Fibroblast of mammary gland (primary cell): ENCODE measurements at regions not wholly inside any gene's neighbourhood (a gene's known extent, or its start where the extent isn't known, plus 50 kb on each side); places are given as distances from the start of the nearest gene placed in this dataset.

Source experiments
- DNase-seq: peaks from one replicate; pipeline ENCODE4 v3.0.0-alpha.2; 2010; ENCODE audit warnings: low read depth
- H3K4me3 ChIP-seq: 2 replicates; pipeline ENCODE4 v1.5.1; 2011; ENCODE audit warnings: low read depth, mild to moderate bottlenecking, low read length, moderate library complexity; ENCODE audit not compliant: control insufficient read depth
- TF ChIP-seq, protein P1 (sequence below): conservative IDR thresholded peaks from 2 replicates; pipeline ENCODE4 v1.5.1; 2011; ENCODE audit warnings: low read depth, low read length, inconsistent platforms; ENCODE audit not compliant: control insufficient read depth, insufficient read depth

DNA sequence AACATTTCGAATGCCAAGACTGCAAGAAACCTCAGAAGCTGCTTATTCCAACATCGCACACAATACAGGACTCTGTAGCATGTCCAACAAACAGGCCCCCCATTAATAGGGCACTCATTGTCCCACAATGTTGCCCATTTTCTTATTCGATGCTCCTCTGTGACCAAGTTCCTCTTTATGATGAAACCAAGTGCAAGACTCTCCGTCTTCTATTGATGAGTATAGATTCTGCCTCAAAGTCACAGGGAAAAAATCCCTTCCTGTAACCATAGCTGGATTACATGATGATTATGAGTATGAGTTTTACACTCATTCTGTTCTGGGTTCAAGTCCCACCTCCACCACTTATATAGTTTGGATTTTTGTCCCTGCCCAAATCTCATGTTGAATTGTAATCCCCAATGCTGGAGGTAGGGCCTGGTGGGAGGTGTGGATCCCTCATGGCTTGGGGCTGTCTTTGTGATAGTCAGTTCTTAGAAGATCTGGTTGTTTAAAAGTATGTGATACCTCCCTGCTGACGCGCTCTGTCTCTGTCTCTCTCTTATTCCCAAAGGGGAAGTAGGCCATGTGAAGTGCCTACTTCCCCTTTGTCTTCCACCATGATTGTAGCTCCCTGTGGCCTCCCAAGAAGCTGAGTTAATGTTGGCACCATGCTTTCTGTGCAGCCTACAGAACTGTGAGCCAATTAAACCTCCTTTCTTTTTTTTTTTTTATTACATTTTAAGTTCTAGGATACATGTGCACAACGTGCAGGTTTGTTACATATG lies 148.7 kb downstream of the OSR1 start:
- H3K4me3 ChIP-seq: no peak overlapping the region
- TF ChIP-seq, protein P1, sequence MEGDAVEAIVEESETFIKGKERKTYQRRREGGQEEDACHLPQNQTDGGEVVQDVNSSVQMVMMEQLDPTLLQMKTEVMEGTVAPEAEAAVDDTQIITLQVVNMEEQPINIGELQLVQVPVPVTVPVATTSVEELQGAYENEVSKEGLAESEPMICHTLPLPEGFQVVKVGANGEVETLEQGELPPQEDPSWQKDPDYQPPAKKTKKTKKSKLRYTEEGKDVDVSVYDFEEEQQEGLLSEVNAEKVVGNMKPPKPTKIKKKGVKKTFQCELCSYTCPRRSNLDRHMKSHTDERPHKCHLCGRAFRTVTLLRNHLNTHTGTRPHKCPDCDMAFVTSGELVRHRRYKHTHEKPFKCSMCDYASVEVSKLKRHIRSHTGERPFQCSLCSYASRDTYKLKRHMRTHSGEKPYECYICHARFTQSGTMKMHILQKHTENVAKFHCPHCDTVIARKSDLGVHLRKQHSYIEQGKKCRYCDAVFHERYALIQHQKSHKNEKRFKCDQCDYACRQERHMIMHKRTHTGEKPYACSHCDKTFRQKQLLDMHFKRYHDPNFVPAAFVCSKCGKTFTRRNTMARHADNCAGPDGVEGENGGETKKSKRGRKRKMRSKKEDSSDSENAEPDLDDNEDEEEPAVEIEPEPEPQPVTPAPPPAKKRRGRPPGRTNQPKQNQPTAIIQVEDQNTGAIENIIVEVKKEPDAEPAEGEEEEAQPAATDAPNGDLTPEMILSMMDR: no peak
- no peak for DNase-seq

DNA sequence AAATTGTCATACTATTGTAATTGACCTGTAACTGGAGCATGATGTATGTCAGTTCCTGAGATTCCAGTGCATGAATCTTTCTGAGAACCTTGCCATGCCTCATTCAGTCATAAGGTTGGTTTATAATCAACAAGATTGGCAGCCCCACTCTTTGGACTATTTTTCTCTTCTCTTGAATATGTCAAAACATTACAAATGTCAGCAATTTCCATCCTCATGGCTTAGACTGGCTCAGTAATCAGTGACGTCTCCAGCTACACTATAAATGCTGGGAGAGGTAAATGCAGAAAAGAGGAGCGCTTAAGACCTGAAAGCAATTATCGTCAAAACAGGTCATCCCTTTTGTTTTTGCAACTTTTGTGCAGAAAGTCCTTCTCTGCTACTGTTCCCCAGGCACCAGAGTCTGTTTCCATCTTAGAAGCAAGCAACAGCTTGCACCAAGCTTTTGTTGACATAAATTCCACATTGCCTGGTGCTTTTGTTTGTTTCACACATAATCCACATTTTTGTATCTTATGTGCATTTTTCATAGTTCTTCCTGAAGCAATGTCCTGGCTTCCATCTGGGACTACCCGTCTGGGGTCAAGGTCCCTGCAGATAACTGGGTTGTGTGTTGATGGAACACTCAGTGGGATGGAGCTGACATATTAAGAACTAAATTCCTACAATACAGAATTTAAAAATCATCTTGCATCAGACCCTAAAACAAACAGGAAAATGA lies 149.8 kb downstream of the OSR1 start:
- TF ChIP-seq, protein P1: no peak
- no peak overlapping the region for H3K4me3 ChIP-seq
- no peak for DNase-seq

DNA sequence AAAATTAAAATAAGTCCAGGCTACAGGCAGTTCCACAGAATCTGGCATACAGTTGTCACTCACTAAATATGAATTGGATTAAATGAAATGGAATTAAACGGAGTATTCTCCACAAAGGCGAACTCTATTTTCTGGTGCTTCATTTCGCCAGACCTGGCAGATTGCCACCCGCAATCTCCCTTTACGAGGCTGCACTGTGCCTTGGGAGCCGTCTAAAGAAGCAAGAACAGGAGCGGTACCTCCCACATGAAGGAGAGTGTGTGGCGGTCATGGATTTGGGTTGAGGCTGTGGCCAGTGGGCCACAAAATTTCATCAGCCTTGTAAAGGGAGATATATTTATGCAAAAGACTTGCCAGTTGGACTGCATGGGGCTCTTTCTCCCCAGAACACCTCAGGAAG lies 151.0 kb downstream of the OSR1 start:
- TF ChIP-seq, protein P1: no peak
- no peak overlapping the region for H3K4me3 ChIP-seq
- no peak for DNase-seq

DNA sequence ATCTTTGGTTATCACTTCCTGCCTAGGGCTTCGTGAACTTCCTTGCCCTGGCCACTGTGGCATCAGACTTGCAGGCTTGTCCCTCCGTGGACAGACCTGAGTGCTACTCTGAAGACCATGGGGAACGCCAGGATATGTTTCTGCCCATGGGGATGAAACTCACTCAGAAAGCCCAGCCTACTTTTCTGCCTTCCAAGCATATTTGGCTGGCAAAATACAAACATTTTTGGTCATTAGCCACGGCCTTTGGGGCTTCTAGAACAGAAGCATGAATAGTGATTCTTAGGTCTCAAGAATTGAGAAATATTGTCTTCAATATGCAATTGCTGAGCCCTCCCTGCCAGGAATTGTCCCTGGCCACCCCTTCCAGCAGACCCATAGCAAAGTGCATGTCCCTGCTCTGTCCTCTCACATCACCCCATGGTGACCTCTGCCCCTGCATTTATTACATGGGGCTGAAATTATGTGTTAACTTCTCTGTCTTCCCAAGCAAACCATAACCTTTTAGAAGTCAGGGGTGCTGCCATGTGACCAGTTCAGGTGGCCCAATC lies 152.4 kb downstream of the OSR1 start:
- TF ChIP-seq, protein P1: no peak
- DNase-seq: no peak
- H3K4me3 ChIP-seq: no peak overlapping the region

DNA sequence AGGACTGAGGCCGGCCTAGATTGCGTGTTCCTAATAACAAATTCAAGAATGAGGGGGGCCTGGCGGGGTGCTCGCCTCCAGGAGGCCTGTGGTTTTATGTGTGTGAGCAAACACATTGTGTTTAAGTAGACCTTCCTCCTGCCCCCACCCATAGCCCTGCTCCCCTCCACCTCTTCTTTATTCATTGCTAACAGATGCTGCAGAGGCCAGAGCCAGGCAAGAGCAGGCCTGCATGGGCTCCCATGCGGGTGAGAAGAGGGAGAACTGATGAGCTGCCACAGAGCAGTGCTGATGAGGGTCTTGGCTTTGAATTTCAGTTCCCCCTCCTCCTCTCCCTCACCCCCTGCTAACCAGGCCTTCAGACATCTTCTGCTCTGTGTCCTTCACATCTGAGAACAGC lies 154.6 kb downstream of the OSR1 start:
- DNase-seq: no peak
- H3K4me3 ChIP-seq: no peak overlapping the region
- TF ChIP-seq, protein P1: no peak

DNA sequence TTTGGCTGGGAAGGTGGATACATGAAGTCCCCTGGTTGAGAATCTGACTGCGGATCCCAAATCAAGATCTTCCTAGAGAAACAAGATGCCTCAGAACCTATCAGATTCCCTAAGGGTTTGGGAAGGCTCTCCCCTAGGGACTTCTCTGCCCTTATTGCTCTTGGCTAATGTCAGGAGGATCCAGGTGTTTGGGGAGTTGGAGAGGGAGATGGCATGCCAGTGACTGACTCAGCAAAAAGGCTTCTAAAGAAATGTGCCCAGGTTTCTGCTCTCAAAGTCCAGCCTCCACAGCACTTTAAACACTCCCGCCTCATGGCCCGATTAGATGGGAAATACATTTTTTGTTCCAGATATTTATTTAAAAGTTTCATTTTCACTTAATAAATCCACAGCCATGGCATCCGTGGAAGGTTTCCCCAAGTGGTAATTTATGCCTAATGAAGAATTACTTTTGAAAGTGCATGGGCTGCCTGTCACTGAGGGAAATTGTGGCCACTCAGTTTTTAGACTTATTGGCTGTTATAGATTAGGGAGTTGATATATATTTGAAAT lies 156.4 kb downstream of the OSR1 start:
- no peak overlapping the region for H3K4me3 ChIP-seq
- no peak for DNase-seq
- TF ChIP-seq, protein P1: no peak
